Prostate gland (tissue), 2 donors: ENCODE measurements at regions not wholly inside any gene's neighbourhood (a gene's known extent, or its start where the extent isn't known, plus 50 kb on each side); places are given as distances from the start of the nearest gene placed in this dataset.

Experiments used
- CTCF ChIP-seq, 4 experiments: fragments of 200-600 bp in 2 of 4; fragments of 450-650 bp in 2 of 4; sonication (generic) in 2 of 4; IDR thresholded peaks; 1 replicate in 3 of 4; 2 replicates in 1 of 4; pipeline ENCODE4 v1.5.1; 2016 to 2019; ENCODE audit warnings: antibody characterized with exemption in 4 of 4, mild to moderate bottlenecking in 2 of 4, moderate library complexity in 2 of 4
- POLR2A ChIP-seq: fragments of 450-650 bp; IDR thresholded peaks from one replicate; pipeline ENCODE4 v1.6.1; 2016; ENCODE audit warnings: antibody characterized with exemption, mild to moderate bottlenecking
- POLR2AphosphoS5 ChIP-seq: sonication (generic); formaldehyde crosslinking; IDR thresholded peaks from one replicate; pipeline ENCODE4 v1.6.1; 2017; ENCODE audit warnings: antibody characterized with exemption

- TF ChIP-seq CTCF (IDR thresholded peaks at IDR 0.05) (no peak), POLR2A (no peak), POLR2AphosphoS5 (no peak)
Observed at GRCh38 chr11:92048415-92048814, 176.2 kb upstream of the FAT3 start.
